NCI-H128 (cell line): ENCODE measurements at regions not wholly inside any gene's neighbourhood (a gene's known extent, or its start where the extent isn't known, plus 50 kb on each side); places are given as distances from the start of the nearest gene placed in this dataset.

Experiments
- DNase-seq: peaks from one replicate; lab custom pipeline; 2025; ENCODE audit not compliant: unreplicated experiment; lab: John Stamatoyannopoulos, UW

GRCh38 chr16:73499276-73499675 lies 451.3 kb upstream of the ZFHX3 start:
- DNase-seq, result no peak

- no peak for DNase-seq
Observed at GRCh38 chr16:73485880-73486279, 438.0 kb upstream of the ZFHX3 start.

DNA sequence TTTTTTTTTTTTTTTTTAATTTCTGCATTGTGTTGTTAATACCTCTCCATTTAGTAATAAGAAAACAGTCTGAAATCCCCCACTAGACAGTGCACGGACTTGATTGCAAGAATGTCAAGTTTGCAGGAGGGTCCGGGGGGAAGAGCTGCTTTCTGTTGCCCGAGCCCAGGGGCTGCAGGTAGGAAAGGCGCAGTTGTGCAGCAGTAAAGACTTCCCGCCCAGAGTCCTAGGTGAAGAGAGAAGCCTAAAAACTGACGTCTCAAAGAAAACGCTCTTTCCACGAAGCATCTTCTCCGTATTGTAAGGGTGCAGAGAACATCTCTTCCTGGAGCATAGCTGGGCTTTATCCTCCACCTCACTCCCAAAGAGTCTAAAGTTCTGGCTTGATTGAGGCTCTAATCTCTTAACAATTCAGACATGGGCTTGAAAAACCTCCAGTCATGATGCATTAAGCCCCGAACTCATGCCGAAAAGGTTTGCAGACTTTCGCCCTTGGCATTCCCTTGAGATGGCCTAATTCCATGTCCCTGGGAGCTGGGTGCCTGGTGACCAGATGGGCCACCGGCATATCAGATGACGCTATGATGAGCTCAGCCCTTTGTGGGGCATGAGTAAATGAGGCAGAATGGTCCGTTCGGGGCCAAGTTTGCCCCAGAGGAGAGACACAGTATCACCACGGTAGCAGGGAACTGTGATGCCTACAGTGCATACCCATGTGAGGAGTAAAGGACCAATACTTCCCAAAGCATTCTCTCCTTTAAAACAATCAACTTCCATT lies 436.2 kb upstream of the ZFHX3 start:
- no peak for DNase-seq

- DNase-seq, result no peak
Observed at GRCh38 chr16:73483076-73483791, 435.3 kb upstream of the ZFHX3 start.

GRCh38 chr16:73482310-73482709 lies 434.4 kb upstream of the ZFHX3 start:
- DNase-seq, result no peak

DNA sequence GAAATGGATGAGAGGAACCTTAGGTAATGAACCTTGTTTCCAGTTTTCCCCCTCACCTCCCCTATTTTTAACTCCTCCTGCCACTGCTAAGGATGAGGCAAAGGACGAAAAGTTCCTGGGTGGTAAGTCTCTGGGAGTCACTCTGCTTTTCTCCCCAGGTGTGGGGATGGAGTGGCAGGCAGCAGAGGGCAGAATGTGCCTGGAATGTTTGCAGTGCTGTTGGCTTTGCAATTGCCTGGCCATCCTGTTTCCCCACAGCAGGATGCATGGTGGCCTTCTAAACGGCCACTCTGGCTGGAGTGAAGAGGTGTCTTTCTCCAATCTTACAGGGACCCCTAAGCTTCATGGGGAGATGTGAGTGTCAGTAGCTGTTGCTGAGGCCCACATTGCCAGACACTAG lies 432.5 kb upstream of the ZFHX3 start:
- DNase-seq, result no peak

GRCh38 chr16:73473713-73474112 lies 425.8 kb upstream of the ZFHX3 start:
- no peak for DNase-seq

DNA sequence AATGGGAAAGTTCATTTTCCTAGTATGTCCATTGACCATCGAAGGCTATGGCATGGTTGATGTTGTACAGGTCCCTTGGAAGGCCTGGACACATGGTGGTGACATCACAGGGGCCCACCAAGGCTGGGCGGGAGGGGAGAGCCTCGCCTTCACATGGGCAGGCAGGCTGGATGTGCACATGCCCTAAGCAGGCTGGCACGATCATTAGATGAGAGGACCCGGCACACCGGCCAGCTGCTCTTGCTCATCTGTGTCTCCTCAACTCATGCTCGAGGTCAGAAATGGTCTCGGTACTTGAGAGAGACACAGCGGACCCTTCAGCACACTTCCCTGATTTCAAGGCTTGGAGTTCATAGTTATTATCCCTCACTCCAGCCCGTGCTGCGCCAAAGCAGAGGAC lies 416.9 kb upstream of the ZFHX3 start:
- no peak for DNase-seq

- no peak for DNase-seq
Observed at GRCh38 chr16:73459586-73459985, 411.7 kb upstream of the ZFHX3 start.

- no peak for DNase-seq
Observed at GRCh38 chr16:73457851-73458250, 409.9 kb upstream of the ZFHX3 start.

- DNase-seq, result no peak
Observed at GRCh38 chr16:73448970-73449369, 401.0 kb upstream of the ZFHX3 start.

DNA sequence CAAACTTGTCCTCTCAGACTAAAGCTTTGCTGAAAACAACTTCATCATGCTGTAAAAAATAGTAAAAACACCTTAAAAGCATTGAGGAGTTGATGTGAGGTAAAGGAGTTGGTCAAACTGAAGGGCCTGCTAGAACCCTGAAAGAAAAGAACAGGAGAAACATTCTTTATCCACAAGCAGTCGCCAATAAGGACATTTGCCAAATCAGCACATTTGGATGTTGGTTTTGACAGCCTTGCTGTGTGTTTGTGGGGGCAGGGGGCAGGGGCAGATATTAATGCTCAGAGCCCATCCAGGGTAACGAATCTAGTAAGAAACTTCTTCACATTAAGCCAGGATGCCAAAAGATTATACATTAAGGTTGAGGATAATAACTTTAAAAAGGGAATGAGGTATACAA lies 399.9 kb upstream of the ZFHX3 start:
- DNase-seq, result no peak

- DNase-seq, result no peak
Observed at GRCh38 chr16:73434621-73435020, 386.7 kb upstream of the ZFHX3 start.

DNA sequence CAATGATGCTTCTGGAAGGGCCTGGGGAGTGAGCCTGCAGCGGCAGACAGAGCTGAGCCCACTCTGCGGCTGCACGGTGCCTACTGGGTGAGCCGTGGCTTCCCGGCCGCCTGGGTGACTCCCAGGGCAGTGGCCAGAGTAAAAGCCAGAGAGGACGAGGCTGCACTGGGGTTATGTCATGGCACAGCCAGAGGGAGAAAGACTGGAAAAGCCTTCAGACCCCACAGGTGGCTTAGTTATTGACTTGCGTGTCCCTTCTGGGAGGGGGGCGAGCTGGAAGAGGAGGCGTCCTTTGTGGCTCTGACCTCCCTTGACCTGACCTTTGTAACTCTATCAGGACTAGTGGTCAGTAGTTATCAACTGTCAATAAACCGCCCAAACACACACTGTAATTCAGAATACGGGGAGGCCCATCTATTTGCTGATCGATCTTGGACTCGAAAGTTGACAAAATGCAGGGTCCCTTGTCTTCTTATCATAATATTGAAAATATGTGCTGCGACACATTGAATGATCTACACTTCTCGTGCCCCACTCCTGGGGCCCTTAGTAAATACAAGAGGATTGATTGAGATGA lies 385.9 kb upstream of the ZFHX3 start:
- no peak for DNase-seq

GRCh38 chr16:73432850-73433730 lies 385.2 kb upstream of the ZFHX3 start:
- no peak for DNase-seq

DNA sequence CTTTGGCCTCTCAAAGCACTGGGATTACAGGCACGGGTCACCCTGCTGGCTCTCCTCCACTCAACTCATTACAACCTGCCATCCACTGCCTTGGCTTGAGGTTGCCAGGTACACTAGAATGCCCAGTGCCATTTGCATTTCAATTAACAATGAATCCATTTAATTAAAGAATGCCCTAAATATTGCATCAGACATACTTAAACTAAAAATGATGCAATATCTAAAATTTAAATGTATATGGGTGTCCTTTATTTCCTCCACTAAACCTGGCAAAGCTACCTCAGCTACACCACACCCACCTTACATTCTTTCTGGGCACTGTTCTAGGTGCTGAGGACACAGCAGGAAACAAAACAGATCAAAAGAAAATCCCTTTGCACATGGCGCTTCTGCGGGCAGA lies 382.2 kb upstream of the ZFHX3 start:
- DNase-seq, result no peak

GRCh38 chr16:73428121-73428520 lies 380.2 kb upstream of the ZFHX3 start:
- no peak for DNase-seq

DNA sequence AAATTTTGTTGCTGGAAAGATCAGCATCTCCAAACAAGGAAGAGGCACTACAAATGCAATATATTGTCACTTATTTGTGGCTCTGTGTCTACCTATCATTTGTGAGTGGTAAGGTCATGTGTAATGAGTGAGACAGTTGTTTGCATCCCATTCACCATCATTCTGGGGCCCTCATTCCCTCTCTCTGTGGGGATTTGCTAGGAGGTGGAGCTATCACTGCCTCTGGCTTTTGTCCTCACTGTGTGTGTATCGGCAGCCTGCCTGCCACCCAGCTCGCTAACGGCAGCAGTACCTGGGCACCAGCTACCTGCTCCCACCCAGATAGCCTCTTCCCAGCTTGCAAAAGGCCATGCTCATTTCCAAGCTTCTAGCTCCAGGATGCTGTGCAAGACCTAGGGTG lies 379.2 kb upstream of the ZFHX3 start:
- DNase-seq, result no peak

GRCh38 chr16:73426433-73427160 lies 378.7 kb upstream of the ZFHX3 start:
- DNase-seq, result no peak

GRCh38 chr16:73420676-73421075 lies 372.7 kb upstream of the ZFHX3 start:
- no peak for DNase-seq

DNA sequence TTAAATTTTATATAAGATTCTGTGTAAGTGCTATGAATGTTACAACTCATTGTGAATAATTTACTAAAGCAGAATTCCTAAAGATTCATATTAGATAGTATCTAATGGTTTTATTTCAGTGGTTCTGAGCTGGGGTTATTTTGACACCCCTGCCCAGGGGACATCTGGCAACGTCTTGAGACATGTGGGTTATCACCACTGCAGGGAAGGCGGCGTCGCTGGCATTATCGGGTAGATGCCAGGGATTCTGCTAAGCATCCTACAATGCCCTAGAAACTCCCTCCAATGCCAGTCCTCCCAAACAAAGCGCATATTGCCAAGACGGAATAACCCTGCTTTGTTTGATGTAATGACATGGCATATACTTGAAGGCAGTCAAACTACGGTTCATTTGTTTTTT lies 372.3 kb upstream of the ZFHX3 start:
- no peak for DNase-seq
